OCI-LY1 (cell line): ENCODE measurements at regions not wholly inside any gene's neighbourhood (a gene's known extent, or its start where the extent isn't known, plus 50 kb on each side); places are given as distances from the start of the nearest gene placed in this dataset.

Source experiments
- H2AFZ ChIP-seq: fragments of 200-600 bp; sonication (generic), shearing (Covaris generic); 2 replicates; pipeline ENCODE4 v1.6.0; 2014; ENCODE audit warnings: antibody characterized with exemption, mild to moderate bottlenecking, low read length
- H3F3A ChIP-seq: fragments of 200-600 bp; sonication (generic), shearing (Covaris generic); 2 replicates; pipeline ENCODE4 v1.6.0; 2014; ENCODE audit warnings: mild to moderate bottlenecking, antibody characterized with exemption, low read length, moderate library complexity; ENCODE audit not compliant: insufficient read depth
- H3K27ac ChIP-seq: fragments of 200-600 bp; sonication (generic); 2 replicates; pipeline ENCODE4 v1.5.1; 2014; ENCODE audit warnings: low read length, mixed run types, mild to moderate bottlenecking, low read depth; ENCODE audit not compliant: poor library complexity, severe bottlenecking
- H3K27me3 ChIP-seq: fragments of 200-600 bp; sonication (generic); 2 replicates; pipeline ENCODE4 v1.6.0; 2014; ENCODE audit warnings: antibody characterized with exemption, mild to moderate bottlenecking, low read length, moderate library complexity; ENCODE audit not compliant: insufficient read depth
- H3K36me3 ChIP-seq: fragments of 200-600 bp; sonication (generic); 2 replicates; pipeline ENCODE4 v1.6.1; 2014; ENCODE audit warnings: mild to moderate bottlenecking, antibody characterized with exemption, low read length, moderate library complexity, mixed read lengths; ENCODE audit not compliant: insufficient read depth
- H3K4me1 ChIP-seq: fragments of 200-600 bp; sonication (generic); 2 replicates; pipeline ENCODE4 v1.5.1; 2014; ENCODE audit warnings: mild to moderate bottlenecking, low read length, moderate library complexity; ENCODE audit not compliant: insufficient read depth, severe bottlenecking
- H3K4me2 ChIP-seq: fragments of 200-600 bp; sonication (generic), shearing (Covaris generic); 2 replicates; pipeline ENCODE4 v1.6.1; 2014; ENCODE audit warnings: low read length
- H3K4me3 ChIP-seq: fragments of 200-600 bp; sonication (generic); 2 replicates; pipeline ENCODE4 v1.5.1; 2014; ENCODE audit warnings: low read length, low read depth, mild to moderate bottlenecking, mixed read lengths; ENCODE audit not compliant: poor library complexity, severe bottlenecking
- H3K79me2 ChIP-seq: fragments of 200-600 bp; shearing (Covaris generic); 2 replicates; pipeline ENCODE4 v1.6.1; 2016; ENCODE audit warnings: mixed run types, low read length, mixed read lengths; ENCODE audit not compliant: insufficient read depth
- H3K9ac ChIP-seq: fragments of 200-600 bp; sonication (generic), shearing (Covaris generic); 2 replicates; pipeline ENCODE4 v1.6.1; 2014; ENCODE audit warnings: mild to moderate bottlenecking, low read length, mixed read lengths
- H3K9me2 ChIP-seq: fragments of 200-600 bp; sonication (generic), shearing (Covaris generic); 2 replicates; pipeline ENCODE4 v1.6.1; 2014; ENCODE audit warnings: low read depth, mild to moderate bottlenecking, low read length, mixed read lengths
- H3K9me3 ChIP-seq: fragments of 200-600 bp; shearing (Covaris generic); 2 replicates; pipeline ENCODE4 v1.6.1; 2014; ENCODE audit warnings: low read length, mixed read lengths
- H4K20me1 ChIP-seq: fragments of 200-600 bp; sonication (generic), shearing (Covaris generic); 2 replicates; pipeline ENCODE4 v1.6.0; 2016; ENCODE audit warnings: mild to moderate bottlenecking, low read length; ENCODE audit not compliant: insufficient read depth
- CTCF ChIP-seq: fragments of 200-600 bp; sonication (generic), shearing (Covaris generic); IDR thresholded peaks from 2 replicates; pipeline ENCODE4 v1.5.1; 2017; ENCODE audit warnings: mild to moderate bottlenecking, antibody characterized with exemption, low read length, moderate library complexity, mixed read lengths
- EZH2 ChIP-seq: fragments of 200-600 bp; sonication (generic), shearing (Covaris generic); IDR thresholded peaks from 2 replicates; pipeline ENCODE4 v1.8.0; 2017; ENCODE audit warnings: borderline replicate concordance, mixed run types, mild to moderate bottlenecking, antibody characterized with exemption, low read length, moderate library complexity, mixed read lengths

DNA sequence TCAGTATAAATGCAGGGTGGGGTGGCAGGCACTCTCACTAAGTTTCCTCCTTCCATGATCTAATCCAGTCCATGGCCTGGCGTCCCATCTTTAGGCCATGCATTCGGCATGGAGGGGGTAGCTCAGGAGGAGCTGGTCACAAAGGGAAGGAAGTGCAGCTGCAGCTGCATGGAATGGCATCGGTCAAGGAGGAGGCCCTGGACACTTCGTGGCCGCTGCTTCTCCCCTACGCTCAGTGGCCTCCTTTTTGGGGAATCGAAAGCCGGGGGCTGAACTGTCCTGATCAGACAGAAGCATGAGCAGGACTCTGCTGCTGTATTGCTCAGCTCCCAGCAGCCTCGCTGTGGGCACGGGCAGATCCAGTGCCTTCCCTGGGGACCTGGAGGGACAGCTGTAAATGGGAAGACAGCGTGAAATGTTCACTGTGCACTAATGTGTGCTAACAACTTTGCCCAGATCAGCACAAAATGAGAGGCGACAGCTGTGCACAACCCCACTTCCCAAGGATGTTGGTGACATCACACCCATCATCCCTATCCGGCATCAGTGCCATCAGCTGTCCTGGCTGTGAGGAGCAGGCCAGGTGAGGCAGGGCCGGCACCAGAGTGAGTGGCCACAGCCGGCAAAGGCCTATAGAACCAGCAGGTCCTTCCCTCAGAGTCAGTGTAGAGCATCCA lies 520.1 kb upstream of the RAB6C start:
- TF ChIP-seq EZH2 (no peak), CTCF (no peak)
- H3K36me3 ChIP-seq = no peaks in the 10 kb centered on the region

GRCh38 chr2:129459881-129460280 lies 519.6 kb upstream of the RAB6C start:
- TF ChIP-seq CTCF = no peak
- no peak for TF ChIP-seq EZH2
- Histone ChIP-seq H3K27me3 (no peaks in the 10 kb centered on the region), H3K79me2 (no peaks in the 10 kb centered on the region), H3K9me3 (no peaks in the 10 kb centered on the region), H3K9me2 (no peaks in the 10 kb centered on the region), H4K20me1 (no peaks in the 10 kb centered on the region), H2AFZ (no peak overlapping the region), H3K27ac (no peak overlapping the region), H3K4me1 (no peaks in the 10 kb centered on the region), H3K36me3 (no peaks in the 10 kb centered on the region), H3F3A (no peaks in the 10 kb centered on the region), H3K9ac (no peak overlapping the region), H3K4me3 (no peak overlapping the region), H3K4me2 (no peak overlapping the region)

More for the DNA sequence above, 520.1 kb upstream of the RAB6C start:
- H3K9ac ChIP-seq = no peak overlapping the region
- H3K4me2 ChIP-seq = no peak overlapping the region
- no peaks in the 10 kb centered on the region for H3K9me2 ChIP-seq
- no peaks in the 10 kb centered on the region for H3K9me3 ChIP-seq
- H4K20me1 ChIP-seq = no peaks in the 10 kb centered on the region
- no peaks in the 10 kb centered on the region for H3K4me1 ChIP-seq
- H3K79me2 ChIP-seq = no peaks in the 10 kb centered on the region
- no peak overlapping the region for H3K4me3 ChIP-seq
- H3K27ac ChIP-seq = no peak overlapping the region
- H3K27me3 ChIP-seq = no peaks in the 10 kb centered on the region
- H3F3A ChIP-seq = no peaks in the 10 kb centered on the region
- no peak overlapping the region for H2AFZ ChIP-seq

DNA sequence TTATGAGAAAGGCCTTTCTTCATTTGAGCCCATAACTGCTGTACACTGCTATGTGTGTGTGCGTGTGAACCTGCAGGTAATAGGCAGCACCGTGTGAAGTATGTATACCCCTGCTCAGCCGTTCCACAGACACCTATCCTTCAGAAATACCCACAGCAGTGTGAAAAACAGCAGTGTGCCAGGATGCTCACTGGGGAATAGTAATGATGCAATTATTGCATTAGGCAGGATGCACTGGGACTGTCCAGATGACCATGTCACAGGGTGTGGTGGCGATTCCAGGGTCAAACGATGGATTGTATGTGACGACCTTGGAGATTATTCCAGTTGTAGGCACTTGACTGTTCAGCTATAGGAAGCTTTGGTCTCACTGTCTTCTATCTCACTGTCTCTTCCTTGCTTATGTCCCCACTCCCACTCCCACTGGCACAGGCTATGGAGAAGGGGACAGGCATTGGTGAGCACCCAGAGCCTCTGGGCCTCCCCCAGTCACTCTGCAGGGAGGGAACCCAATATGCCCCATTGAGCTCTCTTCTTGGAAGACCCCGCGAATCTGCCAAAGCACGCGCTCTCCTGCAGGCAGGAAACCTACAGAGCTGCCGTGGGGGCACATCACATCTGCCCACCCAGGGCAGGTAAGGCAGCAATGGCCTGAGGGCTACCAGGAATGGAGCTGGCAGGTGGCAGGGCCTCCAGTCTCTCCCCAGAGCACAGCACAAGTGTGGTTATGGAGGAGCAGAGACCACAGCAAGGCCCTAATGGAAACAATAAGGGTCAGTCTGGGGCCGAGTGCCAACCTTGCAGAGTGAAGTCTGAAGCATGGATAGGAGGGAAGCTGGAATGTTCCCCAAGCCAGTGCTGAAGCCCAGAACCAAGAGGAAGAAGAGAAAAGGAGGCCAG lies 518.9 kb upstream of the RAB6C start:
- Histone ChIP-seq H3K4me2 (no peak overlapping the region), H3K27me3 (no peaks in the 10 kb centered on the region), H3K9me2 (no peaks in the 10 kb centered on the region), H3K9me3 (no peaks in the 10 kb centered on the region), H3K79me2 (no peaks in the 10 kb centered on the region), H4K20me1 (no peaks in the 10 kb centered on the region), H3K4me3 (no peak overlapping the region), H3K36me3 (no peaks in the 10 kb centered on the region), H3K27ac (no peak overlapping the region), H3K9ac (no peak overlapping the region), H3K4me1 (no peaks in the 10 kb centered on the region), H3F3A (no peaks in the 10 kb centered on the region), H2AFZ (no peak overlapping the region)
- no peak for TF ChIP-seq EZH2
- no peak for TF ChIP-seq CTCF
